ENCODE measurements at regions not wholly inside any gene's neighbourhood (a gene's known extent, or its start where the extent isn't known, plus 50 kb on each side); places are given as distances from the start of the nearest gene placed in this dataset.

DNA sequence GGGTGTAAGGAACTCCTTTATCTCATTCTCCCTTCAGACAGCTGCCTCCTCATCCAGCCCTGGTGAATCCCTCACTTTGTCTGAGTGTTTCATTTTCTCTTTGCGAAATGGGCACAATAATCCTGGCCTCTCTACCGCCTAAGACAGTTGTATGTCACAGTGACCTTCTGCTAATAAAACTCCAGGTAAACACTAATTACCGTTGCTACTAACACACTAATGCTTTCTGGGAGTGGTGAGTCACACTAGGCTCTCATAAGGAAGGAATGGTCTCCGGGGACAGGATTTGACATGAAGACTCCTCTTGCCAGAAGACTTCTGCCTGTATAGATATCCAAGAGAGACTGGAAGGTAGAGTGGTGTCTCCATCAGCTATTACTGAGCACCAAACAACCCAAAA lies 71.7 kb upstream of the SNRK start:
- TF ChIP-seq POLR2AphosphoS5 (IDR thresholded peaks at IDR 0.05; ENCODE audit: borderline replicate concordance, low read depth, low read length) (no peak), EZH2 (IDR thresholded peaks at IDR 0.05) (no peak)
